GM19455 (cell line): ENCODE measurements at regions not wholly inside any gene's neighbourhood (a gene's known extent, or its start where the extent isn't known, plus 50 kb on each side); places are given as distances from the start of the nearest gene placed in this dataset.

Experiments used
- ATAC-seq: cut with Tn5 transposase; IDR thresholded peaks from one replicate; pipeline ENCODE4 v1.9.1; 2021; ENCODE audit not compliant: unreplicated experiment

GRCh38 chr5:2303431-2304100 is 420.8 kb upstream of the IRX4 start:
- no peak for ATAC-seq

DNA sequence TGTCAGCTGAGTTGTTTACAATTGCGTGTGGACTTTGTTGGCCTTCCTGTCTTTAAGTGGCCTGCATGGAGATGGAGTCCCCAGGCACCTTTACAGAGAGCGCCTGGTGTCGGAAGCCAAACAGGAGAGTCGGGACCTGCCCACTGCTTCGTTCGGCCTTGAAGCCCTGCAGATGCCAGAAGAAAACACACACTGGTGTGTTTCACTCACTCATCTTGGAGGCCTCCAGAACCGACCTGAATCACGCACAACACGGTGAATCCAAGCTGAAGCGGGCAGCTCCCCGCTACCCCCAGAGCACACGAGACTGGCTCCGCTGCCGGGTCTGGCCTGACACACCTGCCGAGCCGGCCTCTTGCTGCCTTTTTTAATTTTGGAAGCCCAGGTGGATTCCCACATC is 419.4 kb upstream of the IRX4 start:
- no peak for ATAC-seq

GRCh38 chr5:2300861-2301574 is 418.3 kb upstream of the IRX4 start:
- ATAC-seq = no peak

DNA sequence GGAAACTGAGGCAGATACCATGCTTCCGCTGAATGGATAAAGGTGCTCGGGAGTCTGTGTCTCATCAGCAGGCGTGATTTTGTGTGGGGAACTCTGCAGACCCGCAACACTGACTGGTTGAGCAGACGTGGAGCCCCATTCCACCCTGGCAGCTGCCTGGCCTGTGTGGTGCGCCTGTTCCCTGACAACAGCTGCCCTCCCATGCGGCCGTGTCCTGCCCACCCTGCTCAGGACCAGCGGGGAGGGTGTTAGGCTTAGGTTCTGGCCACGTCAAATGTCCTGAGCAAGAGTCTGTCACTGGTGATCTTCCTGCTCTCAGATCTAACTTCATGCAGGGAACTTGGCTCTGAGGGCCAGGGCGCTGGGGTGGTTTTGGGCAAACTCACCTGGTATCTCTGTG is 417.7 kb upstream of the IRX4 start:
- no peak for ATAC-seq

DNA sequence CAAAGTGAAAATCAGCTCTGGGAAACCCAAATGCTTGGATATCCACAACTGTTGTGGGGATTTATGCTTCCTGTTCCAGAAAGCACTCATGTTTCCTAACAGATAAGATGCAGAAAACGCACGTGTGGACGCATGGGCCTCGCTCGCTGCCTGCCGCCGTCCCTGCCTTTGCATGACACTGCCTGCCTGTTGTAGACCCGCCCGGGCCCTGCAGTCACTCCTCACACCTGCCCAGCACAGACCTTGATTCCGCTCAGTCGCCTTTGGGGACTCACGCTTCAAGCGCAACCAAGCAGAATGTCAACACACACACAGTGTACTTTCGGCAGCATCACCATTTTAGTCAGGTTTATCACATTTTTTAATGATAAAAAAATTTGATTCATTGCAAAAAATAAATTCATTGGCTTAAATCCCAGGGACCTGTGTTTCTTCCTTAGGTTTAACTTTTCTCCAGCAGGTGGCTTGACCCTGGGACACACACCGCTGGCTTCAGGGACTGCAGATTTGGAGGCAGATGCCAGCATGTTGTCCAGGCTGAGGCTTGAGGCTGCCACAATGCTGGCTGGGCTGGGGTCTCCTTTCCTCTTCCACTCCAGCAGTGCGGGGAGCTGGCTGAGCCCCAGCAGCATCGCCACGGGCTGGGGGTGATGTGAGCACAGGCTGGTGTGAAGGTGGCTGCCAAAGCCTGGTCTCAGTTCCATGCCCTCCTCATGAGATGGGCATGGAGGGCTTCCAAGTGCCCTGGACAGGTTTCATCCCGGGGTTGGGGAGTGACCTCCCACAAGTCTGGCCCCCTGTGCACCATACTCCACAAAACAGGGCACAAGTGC is 416.9 kb upstream of the IRX4 start:
- no peak for ATAC-seq

- ATAC-seq = no peak
These were observed 416.1 kb upstream of the IRX4 start for GRCh38 chr5:2298781-2299180.

DNA sequence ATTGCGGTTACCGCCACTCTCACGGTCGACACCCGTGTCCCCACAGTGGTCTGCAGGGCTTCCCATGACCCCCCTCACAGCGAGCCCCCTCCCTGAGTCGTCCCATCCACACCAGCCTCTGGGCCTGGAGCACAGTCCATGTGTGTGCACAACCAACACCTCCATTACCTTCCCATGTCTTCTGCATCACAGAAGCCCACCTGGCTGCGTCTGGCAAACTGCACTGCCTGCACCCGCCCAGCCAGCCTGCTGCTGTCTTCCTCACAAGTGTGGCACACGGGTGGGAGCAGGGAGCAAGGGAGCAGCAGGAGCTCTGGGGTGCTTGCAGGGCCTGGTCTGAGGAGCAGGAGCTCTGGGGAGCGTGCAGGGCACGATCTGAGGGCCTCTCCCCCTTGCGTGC is 415.3 kb upstream of the IRX4 start:
- ATAC-seq = no peak

DNA sequence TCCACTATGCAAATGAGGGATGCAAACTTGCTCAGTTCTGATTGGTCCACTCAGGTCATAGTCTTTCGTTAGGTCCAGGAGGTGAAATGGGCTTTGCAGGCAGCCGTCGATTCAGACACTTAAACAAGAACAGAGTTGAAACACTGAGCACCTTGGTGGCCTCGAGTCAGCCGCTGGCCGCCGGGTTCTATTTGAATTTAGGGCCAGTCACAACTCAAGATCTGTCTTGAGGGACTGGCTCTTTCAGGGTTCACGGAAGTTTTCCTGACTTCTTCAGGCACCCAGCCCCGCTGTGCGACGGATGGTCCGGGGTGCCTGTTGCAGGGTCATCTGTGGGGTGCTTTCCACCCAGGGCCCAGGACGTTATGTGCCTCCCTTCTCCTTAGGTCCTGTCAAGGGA is 412.8 kb upstream of the IRX4 start:
- no peak for ATAC-seq

GRCh38 chr5:2293906-2294305 is 411.2 kb upstream of the IRX4 start:
- ATAC-seq = no peak

DNA sequence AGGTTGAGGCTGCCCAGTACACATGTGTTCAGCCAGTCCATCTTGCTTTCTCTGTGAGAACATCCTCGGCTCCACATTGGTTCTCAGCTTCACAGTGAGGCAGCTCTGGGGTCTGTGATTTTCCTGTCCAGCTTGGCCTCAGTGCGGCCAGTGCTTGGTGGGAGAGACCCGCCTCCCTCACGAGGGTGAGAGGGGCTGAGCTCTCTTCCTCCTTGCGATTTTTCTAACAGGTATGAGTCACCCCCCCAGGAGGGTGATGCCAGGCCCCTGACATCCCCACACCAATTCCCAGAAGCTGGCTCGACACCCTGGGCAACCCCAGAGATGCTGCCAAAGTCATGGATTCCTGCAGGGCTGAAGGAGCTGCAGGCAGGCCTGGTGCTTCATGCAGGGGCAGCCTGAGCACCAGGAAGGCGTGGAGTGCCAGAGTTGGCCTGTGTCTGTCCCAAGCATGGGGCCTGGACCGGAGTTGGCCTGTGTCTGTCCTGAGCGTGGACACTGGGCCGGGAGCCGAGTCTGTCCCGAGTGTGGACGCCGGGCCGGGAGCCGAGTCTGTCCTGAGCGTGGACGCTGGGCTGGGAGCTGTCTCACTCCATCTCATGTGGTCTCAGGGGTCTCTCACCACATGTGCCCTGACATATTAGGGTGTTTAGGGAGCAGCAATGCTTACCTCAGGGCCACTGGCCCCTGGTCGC is 408.6 kb upstream of the IRX4 start:
- ATAC-seq = no peak

DNA sequence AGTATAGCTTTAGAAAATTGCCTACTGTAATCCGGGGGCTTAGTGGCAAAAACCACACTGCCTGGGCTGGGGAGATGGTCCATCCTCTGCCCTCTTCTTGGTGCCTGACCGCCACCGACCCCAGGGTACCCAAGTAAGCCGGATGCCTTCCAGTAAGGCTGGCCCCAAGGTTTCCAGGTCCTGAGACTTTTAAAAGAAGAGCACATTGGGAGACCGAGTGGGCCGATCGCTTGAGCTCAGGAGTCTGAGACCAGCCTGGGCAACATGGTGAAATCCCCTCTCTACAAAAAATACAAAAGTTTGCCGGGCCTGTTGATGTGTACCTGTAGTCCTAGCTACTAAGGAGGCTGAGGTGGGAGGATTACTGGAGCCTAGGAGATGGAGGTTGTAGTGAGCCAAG is 406.7 kb upstream of the IRX4 start:
- no peak for ATAC-seq

DNA sequence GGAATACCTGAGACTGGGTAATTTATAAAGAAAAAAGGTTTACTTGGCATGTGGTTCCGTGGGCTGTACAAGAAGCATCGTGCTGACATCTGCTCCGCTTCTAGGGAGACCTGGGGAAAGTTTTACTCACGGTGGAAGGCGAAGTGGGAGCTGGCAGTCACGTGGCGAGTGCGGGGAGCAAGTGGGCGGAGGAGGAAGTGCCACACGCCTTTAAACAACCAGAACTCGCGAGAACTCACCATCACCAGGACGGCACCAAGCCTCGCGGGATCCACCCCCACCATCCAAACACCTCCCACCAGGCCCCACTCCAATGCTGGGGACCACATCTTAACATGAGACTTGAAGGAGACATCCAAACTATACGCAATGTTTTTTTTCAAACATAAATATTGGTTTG is 406.2 kb upstream of the IRX4 start:
- no peak for ATAC-seq

- ATAC-seq = no peak
These were observed 405.7 kb upstream of the IRX4 start for GRCh38 chr5:2288466-2288865.

- no peak for ATAC-seq
These were observed 403.5 kb upstream of the IRX4 start for GRCh38 chr5:2286250-2286649.

GRCh38 chr5:2284678-2285077 is 402.0 kb upstream of the IRX4 start:
- no peak for ATAC-seq

- ATAC-seq = no peak
These were observed 400.8 kb upstream of the IRX4 start for GRCh38 chr5:2283481-2284045.

DNA sequence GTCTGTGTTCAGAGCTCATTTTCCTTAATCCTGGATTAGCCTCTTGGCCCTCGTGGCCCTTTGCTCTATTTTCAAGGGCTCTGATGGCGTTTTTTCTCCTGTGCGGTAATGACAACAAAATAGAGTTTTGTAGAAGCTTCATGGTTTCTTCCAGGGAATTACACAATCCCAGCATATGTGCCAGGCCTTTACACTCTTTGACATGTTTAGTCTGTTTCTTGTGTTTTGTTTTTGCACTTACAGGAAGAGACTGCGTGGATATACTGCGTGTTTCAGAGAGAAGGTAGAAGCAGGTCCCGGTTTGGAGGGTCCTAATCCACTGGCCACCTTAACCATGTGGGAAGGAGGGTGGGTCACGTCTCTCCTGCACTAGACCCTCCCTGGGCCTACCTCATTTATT is 400.2 kb upstream of the IRX4 start:
- ATAC-seq = no peak

DNA sequence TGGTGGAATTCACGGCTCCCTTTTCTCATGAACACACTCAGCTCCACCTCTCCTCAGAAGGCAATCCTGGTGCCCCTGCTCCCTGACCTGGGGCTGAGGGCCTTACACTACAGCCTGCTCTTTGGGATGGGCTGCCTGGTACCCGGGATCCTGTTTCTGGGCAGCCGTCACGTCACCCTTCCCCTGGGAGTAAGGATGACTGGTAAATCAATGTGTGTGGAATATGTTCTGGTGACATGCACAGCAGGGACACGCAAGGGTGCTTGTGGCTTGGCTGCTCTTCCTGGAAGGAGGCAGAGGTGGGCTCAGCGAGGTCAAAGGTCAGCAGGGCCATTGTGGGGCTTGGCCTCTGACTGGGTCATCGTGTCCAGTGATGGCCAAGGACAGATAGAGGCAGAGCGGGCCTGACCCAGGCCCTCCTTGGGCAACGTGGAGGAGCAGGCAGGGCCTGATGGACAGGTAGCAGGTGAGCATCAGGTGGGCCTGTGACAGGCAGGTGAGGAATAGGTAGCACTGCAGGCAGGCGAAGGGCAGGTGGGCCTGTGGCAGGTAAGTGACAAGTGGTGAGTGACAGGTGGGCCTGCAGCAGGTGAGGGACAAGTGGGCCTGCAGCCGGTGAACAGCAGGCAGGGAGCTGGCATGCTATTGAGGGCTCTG is 399.4 kb upstream of the IRX4 start:
- ATAC-seq = no peak

- no peak for ATAC-seq
These were observed 398.7 kb upstream of the IRX4 start for GRCh38 chr5:2281446-2281845.

DNA sequence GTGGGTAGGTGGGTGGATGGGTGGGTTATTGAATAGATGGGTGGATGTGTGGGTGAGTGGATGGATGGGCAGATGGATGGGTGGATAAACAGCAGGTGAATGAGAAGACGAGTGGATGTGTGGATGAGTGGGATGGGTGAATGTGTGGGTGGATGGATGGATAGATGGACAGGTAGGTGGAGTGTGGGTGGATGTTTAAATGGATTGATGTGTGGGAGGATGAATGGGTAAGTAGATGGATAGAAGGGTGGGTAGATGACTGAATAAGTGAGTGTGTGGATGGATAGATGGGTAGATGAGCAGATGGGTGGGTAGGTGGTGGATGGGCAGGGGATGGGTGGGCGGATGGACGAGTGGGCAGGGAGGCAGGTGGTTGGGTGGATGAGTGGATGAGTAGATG is 397.6 kb upstream of the IRX4 start:
- ATAC-seq = no peak
